ENCODE measurements at regions not wholly inside any gene's neighbourhood (a gene's known extent, or its start where the extent isn't known, plus 50 kb on each side); places are given as distances from the start of the nearest gene placed in this dataset.

- Mint-ChIP-seq H3K36me3 (ENCODE audit: insufficient read depth in 1 of 3, low read depth in 3 of 3) (no peaks in the 10 kb centered on the region; a peak in 1 of 7 replicates), H3K9me3 (no peaks in the 10 kb centered on the region; a peak in 2 of 5 replicates), H3K4me3 (no peak overlapping the region), H3K27me3 (ENCODE audit: low read depth) (no peaks in the 10 kb centered on the region), H3K27ac (no peak overlapping the region), H3K4me1 (0 out of 4 replicates have a peak, but pooled peaks cover 0 to 2% of the 10 kb centered on the region in 2 experiments)
- no peaks in the 10 kb centered on the region for H3K27me3 ChIP-seq (ENCODE audit: insufficient read depth, low read length)
- no peaks in the 10 kb centered on the region for H3K23me2 ChIP-seq (ENCODE audit: insufficient read length, low read depth, low read length, poor library complexity, severe bottlenecking)
- no peak overlapping the region for H3K9ac ChIP-seq (ENCODE audit: extremely low read depth, insufficient read length, low read length)
- H3K79me1 ChIP-seq (ENCODE audit: insufficient read depth, low read depth, low read length, poor library complexity, severe bottlenecking): no peaks in the 10 kb centered on the region
- H2BK20ac ChIP-seq (ENCODE audit: low read depth, low read length, poor library complexity, severe bottlenecking): no peak overlapping the region
- DNase-seq: no peak
- no peak overlapping the region for H3K4me2 ChIP-seq (ENCODE audit: insufficient read depth, insufficient read length, low read length)
- no peak overlapping the region for H2BK5ac ChIP-seq (ENCODE audit: insufficient read length, low read length)
- H3K4me1 ChIP-seq (ENCODE audit: insufficient read depth, low read length): no peaks in the 10 kb centered on the region
- H3K27ac ChIP-seq (ENCODE audit: insufficient read length, low read depth, low read length): no peak overlapping the region
- no peak overlapping the region for H2BK12ac ChIP-seq (ENCODE audit: insufficient read length, low read depth, low read length)
- no peak overlapping the region for H4K5ac ChIP-seq (ENCODE audit: insufficient read length, low read depth, low read length)
- H3K9me3 ChIP-seq (ENCODE audit: control insufficient read depth, low read depth, low read length): no peaks in the 10 kb centered on the region
- no peak overlapping the region for H3K14ac ChIP-seq (ENCODE audit: insufficient read depth, low read length)
- H2BK120ac ChIP-seq (ENCODE audit: low read depth, low read length, poor library complexity, severe bottlenecking): no peak overlapping the region
- H4K8ac ChIP-seq (replicated peaks; ENCODE audit: insufficient read length, low read depth, low read length): no peak overlapping the region
- no peak overlapping the region for H4K91ac ChIP-seq (ENCODE audit: insufficient read length, low read depth, low read length)
- H3K79me2 ChIP-seq (ENCODE audit: insufficient read depth, low read length): no peaks in the 10 kb centered on the region
- H3K56ac ChIP-seq (ENCODE audit: insufficient read length, low read depth, low read length): no peak overlapping the region
- no peak overlapping the region for H2BK15ac ChIP-seq (ENCODE audit: low read depth, low read length)
- H3T11ph ChIP-seq (ENCODE audit: low read length): no peak overlapping the region
- H4K20me1 ChIP-seq (ENCODE audit: control insufficient read depth, insufficient read depth, insufficient read length): no peaks in the 10 kb centered on the region
- no peak for TF ChIP-seq CTCF (conservative IDR thresholded peaks at IDR 0.05)
- no peak overlapping the region for H2AFZ ChIP-seq (ENCODE audit: low read length)
- WGBS (ENCODE audit: extremely low coverage, insufficient read length, low lambda C conversion rate): no CpG with 5 or more reads among the region's 1 CpG
- no peak overlapping the region for H3K23ac ChIP-seq (ENCODE audit: insufficient read length, low read depth, low read length)
- H3K18ac ChIP-seq (ENCODE audit: insufficient read length, low read depth, low read length): no peak overlapping the region
- H2AK5ac ChIP-seq (ENCODE audit: insufficient read length, low read length): no peak overlapping the region
- no peak overlapping the region for H3K4ac ChIP-seq (ENCODE audit: low read depth, low read length)
Measured at GRCh38 chr4:145277011-145277410, 96.6 kb upstream of the OTUD4 start.
